ENCODE measurements at regions not wholly inside any gene's neighbourhood (a gene's known extent, or its start where the extent isn't known, plus 50 kb on each side); places are given as distances from the start of the nearest gene placed in this dataset.

- TF ChIP-seq ZNF592 (IDR thresholded peaks at IDR 0.05) = no peak
Measured at GRCh38 chr11:39363571-39363970, 2095.9 kb downstream of the LRRC4C start (continued).

GRCh38 chr11:39361557-39361956, 2097.9 kb downstream of the LRRC4C start:
- H3K79me2 ChIP-seq (ENCODE audit: control insufficient read depth, insufficient read depth, low read length) = no peaks in the 10 kb centered on the region
- H3K27me3 ChIP-seq (replicated peaks in 1 of 2; ENCODE audit: control insufficient read depth in 2 of 2, insufficient read depth in 2 of 2, low read length in 1 of 2) = no peaks in the 10 kb centered on the region
- H3K27ac ChIP-seq (ENCODE audit: control insufficient read depth, insufficient read depth) = no peak overlapping the region
- H3K9ac ChIP-seq (ENCODE audit: control insufficient read depth, insufficient read depth, low read length) = no peak overlapping the region
- POLR2A ChIA-PET = no interaction called here
- intact Hi-C loops (cut with micrococcal nuclease; ENCODE audit: unreplicated experiment) (loop anchor here (2.0 kb wide), 1 partner anchor 933 kb away; no protein-coding TSS in a partner anchor), in situ Hi-C loops (cut with MboI) (no loop called here)
- FAIRE-seq = no peak
- H3K4me3 ChIP-seq = no peak overlapping the region
- no peaks in the 10 kb centered on the region for H3K9me3 ChIP-seq (replicated peaks; ENCODE audit: control insufficient read depth, insufficient read depth, low read length)
- no peak for ATAC-seq
- H4K20me1 ChIP-seq (ENCODE audit: control insufficient read depth, insufficient read depth) = no peaks in the 10 kb centered on the region
- RAD21 ChIA-PET (ENCODE audit: unreplicated experiment) = no interaction called here
- SMC1A ChIA-PET (ENCODE audit: uncharacterized antibody, unreplicated experiment) = no interaction called here
- H2AFZ ChIP-seq (ENCODE audit: control insufficient read depth, low read depth, low read length) = no peak overlapping the region
- BruUV-seq (replicated peaks) = no TSS peak
- H3K4me1 ChIP-seq (ENCODE audit: control insufficient read depth, insufficient read depth, low read length) = no peaks in the 10 kb centered on the region
- 44% methylated on average over 1 of the region's 1 CpG for WGBS (ENCODE audit: insufficient coverage, insufficient replicate concordance, low lambda C conversion rate, missing lambda C conversion rate)
- CTCF ChIA-PET = interaction anchor here (1.0 kb wide), 1 partner anchor 933 kb away, joined by 5 read pairs; no protein-coding TSS in a partner anchor
- DNase-seq (ENCODE audit: low read depth, low spot score) = no peak
- no peaks in the 10 kb centered on the region for H3K36me3 ChIP-seq (ENCODE audit: control insufficient read depth in 2 of 2, insufficient read depth in 2 of 2, low read length in 1 of 2)
- no peak overlapping the region for H3K4me2 ChIP-seq (ENCODE audit: control insufficient read depth, insufficient read depth)
- TF ChIP-seq EGR1 (IDR thresholded peaks at IDR 0.05; ENCODE audit: borderline replicate concordance in 1 of 2, low read depth in 2 of 2, low read length in 2 of 2) = no peak
- no peak for TF ChIP-seq POLR2AphosphoS5 (IDR thresholded peaks at IDR 0.05; ENCODE audit: low read length)
- TF ChIP-seq ZSCAN29 (IDR thresholded peaks at IDR 0.05) = no peak
- no peak for TF ChIP-seq BHLHE40 (IDR thresholded peaks at IDR 0.05; ENCODE audit: borderline replicate concordance in 1 of 2, low read depth in 2 of 2, low read length in 1 of 2)
- no peak for TF ChIP-seq E2F8 (IDR thresholded peaks at IDR 0.05; ENCODE audit: low read depth, partially characterized antibody)
- TF ChIP-seq NR2C2 (IDR thresholded peaks at IDR 0.05; ENCODE audit: borderline replicate concordance, control insufficient read depth, insufficient read length, low read depth) = no peak
- no peak for TF ChIP-seq WRNIP1 (IDR thresholded peaks at IDR 0.05; ENCODE audit: borderline replicate concordance, low read depth, low read length)
- TF ChIP-seq SUZ12 (IDR thresholded peaks at IDR 0.05; ENCODE audit: unreplicated experiment) = no peak
- no peak for TF ChIP-seq POLR2AphosphoS2 (IDR thresholded peaks at IDR 0.05; ENCODE audit: low read depth, low read length)
- TF ChIP-seq CHD4 (IDR thresholded peaks at IDR 0.05) = no peak
- TF ChIP-seq TCF3 (IDR thresholded peaks at IDR 0.05; ENCODE audit: borderline replicate concordance, insufficient read depth, low read depth, low read length) = no peak
- TF ChIP-seq KAT2A (conservative IDR thresholded peaks at IDR 0.05; ENCODE audit: control insufficient read depth, low read depth, low read length) = no peak
- no peak for TF ChIP-seq SKIL (IDR thresholded peaks at IDR 0.05; ENCODE audit: low read depth, poor library complexity, severe bottlenecking)

All from GM12878 (cell line).